WTC11 (cell line): ENCODE measurements at regions not wholly inside any gene's neighbourhood (a gene's known extent, or its start where the extent isn't known, plus 50 kb on each side); places are given as distances from the start of the nearest gene placed in this dataset.

Source experiments
- ATAC-seq: fragments of 200-7000 bp; cut with Tn5 transposase; 2 replicates; pipeline ENCODE4 v1.10.0; 2021; ENCODE audit warnings: mild to moderate bottlenecking, moderate library complexity
- CTCF ChIA-PET: fragments of 300-600 bp; sonication (Branson Sonifier 250); formaldehyde crosslinking; loops from one replicate; lab custom pipeline; 2021; ENCODE audit warnings: antibody characterized with exemption; lab: Charles Lee
- POLR2A ChIA-PET: fragments of 350-600 bp; sonication (Branson Sonifier 250); formaldehyde crosslinking; loops from one replicate; lab custom pipeline; 2021; ENCODE audit warnings: antibody characterized with exemption; lab: Charles Lee
- DNase-seq: peaks from one replicate; pipeline ENCODE4 v3.0.0; 2021; ENCODE audit warnings: low spot score
- H3K27ac Mint-ChIP-seq: 2 replicates; pipeline ENCODE4 v1.8.0; 2021; ENCODE audit warnings: mixed read lengths
- H3K27me3 Mint-ChIP-seq: 2 replicates; pipeline ENCODE4 v1.8.0; 2021; ENCODE audit warnings: low read depth, mild to moderate bottlenecking, moderate library complexity, mixed read lengths
- H3K36me3 Mint-ChIP-seq: 2 replicates; pipeline ENCODE4 v1.8.0; 2021; ENCODE audit warnings: mixed read lengths
- H3K4me1 Mint-ChIP-seq: 2 replicates; pipeline ENCODE4 v1.8.0; 2022; ENCODE audit warnings: mixed read lengths
- H3K4me3 Mint-ChIP-seq: 2 replicates; pipeline ENCODE4 v1.8.0; 2021; ENCODE audit warnings: mild to moderate bottlenecking, moderate library complexity, mixed read lengths
- H3K9me3 Mint-ChIP-seq: 2 replicates; pipeline ENCODE4 v1.8.0; 2021; ENCODE audit warnings: mixed read lengths
- AFF4 ChIP-seq: sonication (generic); formaldehyde crosslinking; IDR thresholded peaks from 2 replicates; pipeline ENCODE4 v1.8.1; 2023; ENCODE audit warnings: mild to moderate bottlenecking, missing genetic modification reagents, borderline replicate concordance
- ARID4B ChIP-seq: sonication (generic); formaldehyde crosslinking; IDR thresholded peaks from 2 replicates; pipeline ENCODE4 v1.8.0; 2023; ENCODE audit warnings: missing genetic modification reagents, mild to moderate bottlenecking, borderline replicate concordance
- CDX4 ChIP-seq: fragments of 250-450 bp; sonication (Bioruptor Pico); IDR thresholded peaks from 2 replicates; pipeline ENCODE4 v1.9.0; 2021; ENCODE audit warnings: moderate library complexity, mild to moderate bottlenecking, inconsistent platforms, borderline replicate concordance
- CTCF ChIP-seq: fragments of 200-600 bp; IDR thresholded peaks from 2 replicates; pipeline ENCODE4 v1.8.0; 2022; ENCODE audit warnings: antibody characterized with exemption
- FOXJ3 ChIP-seq: sonication (generic); formaldehyde crosslinking; IDR thresholded peaks from 2 replicates; pipeline ENCODE4 v1.9.0; 2021; ENCODE audit warnings: missing genetic modification reagents, mild to moderate bottlenecking, borderline replicate concordance
- HMGA2 ChIP-seq: fragments of 250-450 bp; sonication (Bioruptor Pico); IDR thresholded peaks from 2 replicates; pipeline ENCODE4 v1.4.0; 2021; ENCODE audit warnings: mild to moderate bottlenecking, moderate library complexity
- IRF1 ChIP-seq: sonication (generic); formaldehyde crosslinking; IDR thresholded peaks from 2 replicates; pipeline ENCODE4 v1.8.0; 2023; ENCODE audit warnings: missing genetic modification reagents
- NFATC4 ChIP-seq: fragments of 250-450 bp; sonication (Bioruptor Pico); IDR thresholded peaks from 2 replicates; pipeline ENCODE4 v1.9.0; 2021; ENCODE audit warnings: mild to moderate bottlenecking
- PRDM15 ChIP-seq: sonication (generic); formaldehyde crosslinking; IDR thresholded peaks from 2 replicates; pipeline ENCODE4 v1.8.0; 2022; ENCODE audit warnings: missing genetic modification reagents
- RORB ChIP-seq: fragments of 250-450 bp; sonication (Bioruptor Pico); IDR thresholded peaks from 2 replicates; pipeline ENCODE4 v1.9.0; 2021; ENCODE audit warnings: mild to moderate bottlenecking
- SOX15 ChIP-seq: fragments of 250-450 bp; sonication (Bioruptor Pico); IDR thresholded peaks from 2 replicates; pipeline ENCODE4 v1.9.0; 2021; ENCODE audit warnings: mild to moderate bottlenecking
- TCF7 ChIP-seq: sonication (generic); formaldehyde crosslinking; IDR thresholded peaks from 2 replicates; pipeline ENCODE4 v1.8.0; 2022; ENCODE audit warnings: mild to moderate bottlenecking, low read depth, missing genetic modification reagents, moderate library complexity
- ZBTB43 ChIP-seq: sonication (generic); formaldehyde crosslinking; IDR thresholded peaks from 2 replicates; pipeline ENCODE4 v1.8.1; 2023; ENCODE audit warnings: mild to moderate bottlenecking, missing genetic modification reagents
- ZMAT4 ChIP-seq: fragments of 250-450 bp; sonication (Bioruptor Pico); IDR thresholded peaks from 2 replicates; pipeline ENCODE4 v1.9.0; 2021; ENCODE audit warnings: mild to moderate bottlenecking
- ZNF317 ChIP-seq: sonication (generic); formaldehyde crosslinking; IDR thresholded peaks from 2 replicates; pipeline ENCODE4 v1.8.1; 2023; ENCODE audit warnings: low read depth, mild to moderate bottlenecking, moderate library complexity, missing genetic modification reagents, borderline replicate concordance
- ZNF396 ChIP-seq: fragments of 250-450 bp; sonication (Bioruptor Pico); IDR thresholded peaks from 2 replicates; pipeline ENCODE4 v1.8.0; 2021; ENCODE audit warnings: mild to moderate bottlenecking, moderate library complexity, borderline replicate concordance

GRCh38 chr1:8238141-8239038, 79.5 kb upstream of the SLC45A1 start (continued):
- TF ChIP-seq SOX15 (CRISPR knock-in tag) (no peak), AFF4 (CRISPR knock-in tag) (no peak), PRDM15 (CRISPR knock-in tag) (no peak)

GRCh38 chr1:8232036-8232757, 85.7 kb upstream of the SLC45A1 start:
- Mint-ChIP-seq H3K9me3 (peaks cover 13% of the 10 kb centered on the region), H3K27me3 (peaks cover 9% of the 10 kb centered on the region), H3K4me3 (no peak overlapping the region), H3K4me1 (peaks cover 17% of the 10 kb centered on the region), H3K27ac (no peak overlapping the region), H3K36me3 (peaks cover 12% of the 10 kb centered on the region)
- DNase-seq (no peak), ATAC-seq (no peak)
- ChIA-PET POLR2A (no interaction called here), CTCF (no interaction called here)
- TF ChIP-seq TCF7 (no peak), FOXJ3 (CRISPR knock-in tag) (no peak), ZNF317 (CRISPR knock-in tag) (no peak), HMGA2 (no peak), ARID4B (CRISPR knock-in tag) (no peak), NFATC4 (no peak), ZNF396 (CRISPR knock-in tag) (no peak), ZMAT4 (CRISPR knock-in tag) (no peak), SOX15 (CRISPR knock-in tag) (no peak), CDX4 (CRISPR knock-in tag) (no peak), RORB (CRISPR knock-in tag) (no peak), IRF1 (CRISPR knock-in tag) (no peak), CTCF (no peak), ZBTB43 (CRISPR knock-in tag) (no peak)
